Kidney tubule cell (primary cell): ENCODE measurements at regions not wholly inside any gene's neighbourhood (a gene's known extent, or its start where the extent isn't known, plus 50 kb on each side); places are given as distances from the start of the nearest gene placed in this dataset.
"Not testable (repeated sequence)": the region's sequence is repeated elsewhere in the genome, so short reads cannot be mapped to it uniquely, and the experiment has no call there.

ENCODE experiments used
- DNase-seq: peaks from one replicate; pipeline ENCODE4 v3.0.0-alpha.2; 2018; ENCODE audit warnings: low spot score

DNA sequence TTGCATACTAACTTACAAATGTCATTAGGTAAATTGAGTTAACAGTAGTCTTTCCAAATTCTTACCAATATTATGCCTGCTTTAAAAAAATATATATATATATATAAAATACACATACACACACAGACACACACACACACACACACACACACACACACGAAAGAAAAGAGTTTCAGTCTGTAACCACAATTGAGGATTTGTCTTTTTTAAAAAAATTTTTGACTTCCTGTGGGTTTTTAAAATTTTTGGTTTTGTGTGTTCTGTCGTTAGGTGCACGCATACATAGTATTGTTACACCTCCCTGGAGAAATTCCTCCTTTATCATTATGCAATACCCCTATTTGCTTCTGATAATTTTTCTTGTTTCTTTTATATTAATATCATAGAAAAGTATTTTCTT lies 129.3 kb upstream of the LRRC61 start:
- not testable (repeated sequence) for DNase-seq
